GM12891 (cell line): ENCODE measurements at regions not wholly inside any gene's neighbourhood (a gene's known extent, or its start where the extent isn't known, plus 50 kb on each side); places are given as distances from the start of the nearest gene placed in this dataset.

ENCODE experiments used
- PAX5 ChIP-seq: IDR thresholded peaks from 2 replicates; pipeline ENCODE4 v1.6.1; 2011; ENCODE audit warnings: low read length, moderate library complexity, mild to moderate bottlenecking; ENCODE audit not compliant: insufficient read depth, severe bottlenecking
- POLR2A ChIP-seq: IDR thresholded peaks from 2 replicates; pipeline ENCODE4 v1.6.1; 2011; ENCODE audit warnings: low read depth, low read length, control low read depth
- POLR2AphosphoS5 ChIP-seq: IDR thresholded peaks from 2 replicates; pipeline ENCODE4 v1.6.1; 2011; ENCODE audit warnings: low read depth, low read length, control low read depth
- POU2F2 ChIP-seq: IDR thresholded peaks from 2 replicates; pipeline ENCODE4 v1.6.1; 2011; ENCODE audit warnings: low read depth, mild to moderate bottlenecking, control low read depth, low read length, moderate library complexity
- SPI1 ChIP-seq: IDR thresholded peaks from 2 replicates; pipeline ENCODE4 v1.6.1; 2011; ENCODE audit warnings: low read depth, low read length, control low read depth
- TAF1 ChIP-seq: IDR thresholded peaks from 2 replicates; pipeline ENCODE4 v1.6.1; 2011; ENCODE audit warnings: low read depth, low read length, control low read depth

GRCh38 chr6:156461647-156462046 lies 315.5 kb upstream of the ARID1B start:
- no peak for TF ChIP-seq POLR2A
- TF ChIP-seq POLR2AphosphoS5, result no peak
- no peak for TF ChIP-seq POU2F2
- TF ChIP-seq TAF1, result no peak
- TF ChIP-seq SPI1, result no peak
- no peak for TF ChIP-seq PAX5
